ENCODE measurements at regions not wholly inside any gene's neighbourhood (a gene's known extent, or its start where the extent isn't known, plus 50 kb on each side); places are given as distances from the start of the nearest gene placed in this dataset.
"Not testable (repeated sequence)": the region's sequence is repeated elsewhere in the genome, so short reads cannot be mapped to it uniquely, and the experiment has no call there.

- no peak for TF ChIP-seq CTCF (IDR thresholded peaks at IDR 0.05; ENCODE audit: low read depth, low read length)
- Histone ChIP-seq H3K9me3 (ENCODE audit: low read depth) (no peaks in the 10 kb centered on the region), H3K27ac (no peak overlapping the region), H3K27me3 (no peaks in the 10 kb centered on the region), H3K36me3 (no peaks in the 10 kb centered on the region), H3K4me1 (ENCODE audit: low read depth) (no peaks in the 10 kb centered on the region), H3K4me3 (no peak overlapping the region)
- no peak for DNase-seq (ENCODE audit: low read depth in 1 of 2, low spot score in 1 of 2)
Observed at GRCh38 chr1:96886474-96886873, 164.9 kb downstream of the PTBP2 start.

GRCh38 chr1:96887501-96887900, 165.9 kb downstream of the PTBP2 start:
- H3K4me1 ChIP-seq (ENCODE audit: low read depth), result no peaks in the 10 kb centered on the region
- H3K4me3 ChIP-seq, result no peak overlapping the region
- no peaks in the 10 kb centered on the region for H3K36me3 ChIP-seq
- no peak overlapping the region for H3K27ac ChIP-seq
- H3K9me3 ChIP-seq (ENCODE audit: low read depth), result no peaks in the 10 kb centered on the region
- DNase-seq (ENCODE audit: low read depth in 1 of 2, low spot score in 1 of 2), result no peak
- TF ChIP-seq CTCF (IDR thresholded peaks at IDR 0.05; ENCODE audit: low read depth, low read length), result no peak
- no peaks in the 10 kb centered on the region for H3K27me3 ChIP-seq

GRCh38 chr1:96901783-96902363, 180.3 kb downstream of the PTBP2 start:
- Histone ChIP-seq H3K27ac (no peak overlapping the region), H3K4me1 (ENCODE audit: low read depth) (no peaks in the 10 kb centered on the region), H3K4me3 (no peak overlapping the region), H3K27me3 (no peaks in the 10 kb centered on the region), H3K9me3 (ENCODE audit: low read depth) (no peaks in the 10 kb centered on the region), H3K36me3 (no peaks in the 10 kb centered on the region)
- DNase-seq (ENCODE audit: low read depth in 1 of 2, low spot score in 1 of 2), result no peak
- no peak for TF ChIP-seq CTCF (IDR thresholded peaks at IDR 0.05; ENCODE audit: low read depth, low read length)

GRCh38 chr1:96912248-96912647, 190.7 kb downstream of the PTBP2 start:
- Histone ChIP-seq H3K9me3 (ENCODE audit: low read depth) (no peaks in the 10 kb centered on the region), H3K4me3 (no peak overlapping the region), H3K27ac (no peak overlapping the region), H3K36me3 (no peaks in the 10 kb centered on the region), H3K27me3 (no peaks in the 10 kb centered on the region), H3K4me1 (ENCODE audit: low read depth) (no peaks in the 10 kb centered on the region)
- TF ChIP-seq CTCF (IDR thresholded peaks at IDR 0.05; ENCODE audit: low read depth, low read length), result no peak
- no peak for DNase-seq (ENCODE audit: low read depth in 1 of 2, low spot score in 1 of 2)

- H3K27me3 ChIP-seq; H3K27ac ChIP-seq; H3K4me3 ChIP-seq; H3K36me3 ChIP-seq; H3K4me1 ChIP-seq (ENCODE audit: low read depth); DNase-seq (ENCODE audit: low read depth in 1 of 2, low spot score in 1 of 2); H3K9me3 ChIP-seq (ENCODE audit: low read depth): not testable (repeated sequence)
Observed at GRCh38 chr1:96915701-96916100, 194.1 kb downstream of the PTBP2 start.

GRCh38 chr1:96918406-96918805, 196.8 kb downstream of the PTBP2 start:
- no peak for TF ChIP-seq CTCF (IDR thresholded peaks at IDR 0.05; ENCODE audit: low read depth, low read length)
- no peaks in the 10 kb centered on the region for H3K9me3 ChIP-seq (ENCODE audit: low read depth)
- DNase-seq (ENCODE audit: low read depth in 1 of 2, low spot score in 1 of 2), result peak in 1 of 2 donors; percentile 75
- no peak overlapping the region for H3K27ac ChIP-seq
- H3K36me3 ChIP-seq, result no peaks in the 10 kb centered on the region
- H3K27me3 ChIP-seq, result no peaks in the 10 kb centered on the region
- no peak overlapping the region for H3K4me3 ChIP-seq
- no peaks in the 10 kb centered on the region for H3K4me1 ChIP-seq (ENCODE audit: low read depth)
